ENCODE measurements at regions not wholly inside any gene's neighbourhood (a gene's known extent, or its start where the extent isn't known, plus 50 kb on each side); places are given as distances from the start of the nearest gene placed in this dataset.

GRCh38 chr11:129612447-129612961, 203.1 kb upstream of the TMEM45B start:
- Histone ChIP-seq H3K9me3 (ENCODE audit: control insufficient read depth, insufficient read depth, low read length) (no peaks in the 10 kb centered on the region), H2AK5ac (ENCODE audit: low read depth, low read length) (no peak overlapping the region), H4K5ac (ENCODE audit: low read depth, low read length) (no peak overlapping the region), H3K27ac (ENCODE audit: insufficient read depth, low read length) (no peak overlapping the region), H3K79me1 (ENCODE audit: low read depth in 1 of 2, low read length in 2 of 2) (no peaks in the 10 kb centered on the region), H3K4me1 (ENCODE audit: control insufficient read depth, insufficient read depth, low read length) (no peaks in the 10 kb centered on the region), H2BK20ac (ENCODE audit: low read depth, low read length) (no peak overlapping the region), H2BK5ac (ENCODE audit: low read depth, low read length, poor library complexity, severe bottlenecking) (no peak overlapping the region), H4K91ac (ENCODE audit: insufficient read depth, low read depth, low read length) (no peak overlapping the region), H3K4me2 (ENCODE audit: low read depth, low read length) (no peak overlapping the region), H2AFZ (replicated peaks; ENCODE audit: low read length, poor library complexity) (peak overlapping the region; percentile 48), H3K36me3 (ENCODE audit: control insufficient read depth, insufficient read depth, low read length) (no peaks in the 10 kb centered on the region), H3K4me3 (ENCODE audit: insufficient read depth, low read depth, low read length) (no peak overlapping the region), H2BK15ac (ENCODE audit: low read depth, low read length) (no peak overlapping the region), H3K9me1 (ENCODE audit: insufficient read depth, low read length) (no peaks in the 10 kb centered on the region), H3K18ac (ENCODE audit: low read depth, low read length) (no peak overlapping the region), H3K27me3 (ENCODE audit: control insufficient read depth, insufficient read depth, low read length) (peaks cover 16% of the 10 kb centered on the region), H3K4ac (ENCODE audit: low read depth, low read length) (no peak overlapping the region), H2BK120ac (ENCODE audit: low read depth, low read length) (no peak overlapping the region), H3K9ac (ENCODE audit: low read depth, low read length) (no peak overlapping the region), H2AK9ac (replicated peaks; ENCODE audit: low read depth, low read length, poor library complexity) (no peak overlapping the region), H3K14ac (replicated peaks; ENCODE audit: low read depth, low read length) (no peak overlapping the region), H4K20me1 (ENCODE audit: insufficient read depth, low read length) (no peaks in the 10 kb centered on the region), H3K23ac (ENCODE audit: low read depth, low read length) (no peak overlapping the region), H3K56ac (ENCODE audit: extremely low read depth, insufficient read depth, low read length) (no peak overlapping the region), H4K8ac (ENCODE audit: low read depth in 2 of 2, low read length in 2 of 2) (no peak overlapping the region)
- ATAC-seq (ENCODE audit: low read depth) (no peak), DNase-seq (no peak)
- 8% methylated on average over 2 of the region's 8 CpGs; no CpG with 5 or more reads in 1 of the 2 experiments for WGBS, 2 experiments (ENCODE audit: extremely low coverage in 2 of 2, insufficient read length in 1 of 2)
- in situ Hi-C loops (cut with MboI; ENCODE audit: low sequenced_read_pairs) (loop anchor here (10.0 kb wide), 1 partner anchor 62 kb away; no protein-coding TSS in a partner anchor), intact Hi-C loops (cut with micrococcal nuclease) (no loop called here), dilution Hi-C loops (cut with HindIII; ENCODE audit: low sequenced_read_pairs, unreplicated experiment) (no loop called here)
- TF ChIP-seq NFE2L2 (IDR thresholded peaks at IDR 0.05; ENCODE audit: low read depth, low read length) (no peak), MAZ (IDR thresholded peaks at IDR 0.05; ENCODE audit: borderline replicate concordance, low read depth, low read length) (no peak), CTCF (conservative IDR thresholded peaks at IDR 0.05; ENCODE audit: low read depth, low read length) (no peak), BHLHE40 (IDR thresholded peaks at IDR 0.05; ENCODE audit: low read depth, low read length) (no peak), POLR2A (IDR thresholded peaks at IDR 0.05; ENCODE audit: low read depth, low read length) (no peak), ELK1 (IDR thresholded peaks at IDR 0.05; ENCODE audit: borderline replicate concordance, low read depth, low read length) (no peak), SMC3 (IDR thresholded peaks at IDR 0.05; ENCODE audit: low read depth, low read length) (no peak), FOS (IDR thresholded peaks at IDR 0.05; ENCODE audit: low read depth, low read length) (no peak), CHD1 (IDR thresholded peaks at IDR 0.05; ENCODE audit: low read depth, low read length) (no peak), MXI1 (IDR thresholded peaks at IDR 0.05; ENCODE audit: borderline replicate concordance, low read depth, low read length) (no peak), RCOR1 (IDR thresholded peaks at IDR 0.05; ENCODE audit: insufficient replicate concordance, low read length) (no peak), RAD21 (IDR thresholded peaks at IDR 0.05; ENCODE audit: low read length) (no peak), USF2 (IDR thresholded peaks at IDR 0.05; ENCODE audit: low read depth, low read length) (no peak), CEBPB (IDR thresholded peaks at IDR 0.05; ENCODE audit: low read depth, low read length) (no peak), MAFK (IDR thresholded peaks at IDR 0.05; ENCODE audit: low read depth, low read length) (no peak), RFX5 (IDR thresholded peaks at IDR 0.05; ENCODE audit: low read depth, low read length) (no peak)
- CTCF ChIA-PET, result no interaction called here
- no TSS peak for BruUV-seq (replicated peaks)
- POLR2A ChIA-PET (ENCODE audit: unreplicated experiment), result no interaction called here

Measured in IMR-90 (cell line).